Astrocyte (in vitro differentiated cells and primary cell): ENCODE measurements at regions not wholly inside any gene's neighbourhood (a gene's known extent, or its start where the extent isn't known, plus 50 kb on each side); places are given as distances from the start of the nearest gene placed in this dataset.

Experiments
- DNase-seq: peaks from one replicate; pipeline ENCODE4 v3.0.0-alpha.2; 2010; ENCODE audit warnings: low read depth
- FAIRE-seq: peaks from 2 replicates; lab custom pipeline; 2011; peaks lifted over from hg19 to GRCh38; lab: Jason Lieb, UNC
- H2AFZ ChIP-seq: 2 replicates; pipeline ENCODE4 v1.6.0; 2012; ENCODE audit warnings: low read depth, low read length, inconsistent platforms
- H3K27ac ChIP-seq: 2 replicates; pipeline ENCODE4 v1.5.1; 2011; ENCODE audit warnings: low read depth, low read length, inconsistent platforms
- H3K27me3 ChIP-seq: 2 replicates; pipeline ENCODE4 v1.6.0; 2011; ENCODE audit warnings: low read length, inconsistent platforms; ENCODE audit not compliant: insufficient read depth
- H3K36me3 ChIP-seq: 2 replicates; pipeline ENCODE4 v1.5.1; 2011; ENCODE audit warnings: low read length, inconsistent platforms; ENCODE audit not compliant: insufficient read depth
- H3K4me1 ChIP-seq: 2 replicates; pipeline ENCODE4 v1.5.1; 2011; ENCODE audit warnings: low read length, inconsistent platforms; ENCODE audit not compliant: insufficient read depth
- H3K4me2 ChIP-seq: 2 replicates; pipeline ENCODE4 v1.6.0; 2012; ENCODE audit warnings: low read length, inconsistent platforms
- H3K4me3 ChIP-seq: 2 replicates; pipeline ENCODE4 v1.5.1; 2011; ENCODE audit warnings: low read depth, mild to moderate bottlenecking, low read length, inconsistent platforms; ENCODE audit not compliant: insufficient read depth
- H3K79me2 ChIP-seq: 2 replicates; pipeline ENCODE4 v1.6.0; 2012; ENCODE audit warnings: mild to moderate bottlenecking, low read length, inconsistent platforms; ENCODE audit not compliant: insufficient read depth
- H3K9ac ChIP-seq: 2 replicates; pipeline ENCODE4 v1.6.0; 2012; ENCODE audit warnings: mild to moderate bottlenecking, low read length, inconsistent platforms
- H3K9me3 ChIP-seq: 2 replicates; pipeline ENCODE4 v1.5.1; 2012; ENCODE audit warnings: low read depth, mild to moderate bottlenecking, low read length, inconsistent platforms; ENCODE audit not compliant: insufficient read depth
- H4K20me1 ChIP-seq: 2 replicates; pipeline ENCODE4 v1.6.0; 2012; ENCODE audit warnings: low read length, inconsistent platforms; ENCODE audit not compliant: insufficient read depth
- H3K27ac Mint-ChIP-seq: one replicate; pipeline ENCODE4 v1.8.0; 2021; ENCODE audit warnings: mild to moderate bottlenecking, mixed read lengths; ENCODE audit not compliant: unreplicated experiment
- H3K27me3 Mint-ChIP-seq: one replicate; pipeline ENCODE4 v1.8.0; 2021; ENCODE audit warnings: low read depth, mixed read lengths; ENCODE audit not compliant: unreplicated experiment
- H3K36me3 Mint-ChIP-seq: one replicate; pipeline ENCODE4 v1.8.0; 2021; ENCODE audit warnings: low read depth, mixed read lengths; ENCODE audit not compliant: unreplicated experiment
- H3K4me1 Mint-ChIP-seq: one replicate; pipeline ENCODE4 v1.8.0; 2021; ENCODE audit warnings: low read depth, mixed read lengths; ENCODE audit not compliant: unreplicated experiment
- H3K4me3 Mint-ChIP-seq: one replicate; pipeline ENCODE4 v1.8.0; 2021; ENCODE audit warnings: mild to moderate bottlenecking, moderate library complexity, mixed read lengths; ENCODE audit not compliant: unreplicated experiment
- H3K9me3 Mint-ChIP-seq: one replicate; pipeline ENCODE4 v1.8.0; 2021; ENCODE audit warnings: mild to moderate bottlenecking, mixed read lengths; ENCODE audit not compliant: unreplicated experiment
- CTCF ChIP-seq: IDR thresholded peaks from 2 replicates; pipeline ENCODE4 v1.5.1; 2011; ENCODE audit warnings: low read depth, mild to moderate bottlenecking, inconsistent platforms, low read length, moderate library complexity; ENCODE audit not compliant: insufficient read depth
- EZH2 ChIP-seq: IDR thresholded peaks from 2 replicates; pipeline ENCODE4 v1.6.1; 2012; ENCODE audit warnings: mild to moderate bottlenecking, low read length, inconsistent platforms; ENCODE audit not compliant: insufficient read depth

GRCh38 chrX:17967888-17968287, 106.8 kb upstream of the RAI2 start:
- Mint-ChIP-seq H3K27me3 (no peaks in the 10 kb centered on the region), H3K27ac (no peak overlapping the region), H3K4me1 (no peaks in the 10 kb centered on the region), H3K4me3 (no peak overlapping the region), H3K9me3 (no peaks in the 10 kb centered on the region), H3K36me3 (no peaks in the 10 kb centered on the region)
- H3K27ac ChIP-seq, result no peak overlapping the region
- no peak for DNase-seq
- no peaks in the 10 kb centered on the region for H3K36me3 ChIP-seq
- H3K4me1 ChIP-seq, result no peaks in the 10 kb centered on the region
- H3K27me3 ChIP-seq, result no peaks in the 10 kb centered on the region
- TF ChIP-seq CTCF (no peak), EZH2 (no peak)
- no peaks in the 10 kb centered on the region for H3K9me3 ChIP-seq
- H4K20me1 ChIP-seq, result no peaks in the 10 kb centered on the region
- H3K4me3 ChIP-seq, result no peak overlapping the region
- FAIRE-seq, result peak; percentile 86
- no peaks in the 10 kb centered on the region for H3K79me2 ChIP-seq
- no peak overlapping the region for H3K9ac ChIP-seq
- H2AFZ ChIP-seq, result no peak overlapping the region
- no peak overlapping the region for H3K4me2 ChIP-seq

GRCh38 chrX:17964871-17965270, 103.8 kb upstream of the RAI2 start:
- H3K4me3 Mint-ChIP-seq, result no peak overlapping the region
- H4K20me1 ChIP-seq, result no peaks in the 10 kb centered on the region
- TF ChIP-seq CTCF, result no peak
- TF ChIP-seq EZH2, result no peak
- no peak overlapping the region for H3K4me2 ChIP-seq
- H3K27me3 ChIP-seq, result no peaks in the 10 kb centered on the region
- no peaks in the 10 kb centered on the region for H3K79me2 ChIP-seq
- no peaks in the 10 kb centered on the region for H3K4me1 Mint-ChIP-seq
- H2AFZ ChIP-seq, result no peak overlapping the region
- H3K27ac Mint-ChIP-seq, result no peak overlapping the region
- no peaks in the 10 kb centered on the region for H3K9me3 ChIP-seq
- H3K27me3 Mint-ChIP-seq, result no peaks in the 10 kb centered on the region
- H3K4me1 ChIP-seq, result no peaks in the 10 kb centered on the region
- no peak overlapping the region for H3K27ac ChIP-seq
- FAIRE-seq (no peak), DNase-seq (no peak)
- no peak overlapping the region for H3K9ac ChIP-seq
- no peak overlapping the region for H3K4me3 ChIP-seq
- H3K9me3 Mint-ChIP-seq, result no peaks in the 10 kb centered on the region
- H3K36me3 ChIP-seq, result no peaks in the 10 kb centered on the region
- H3K36me3 Mint-ChIP-seq, result no peaks in the 10 kb centered on the region

- Histone ChIP-seq H4K20me1 (no peaks in the 10 kb centered on the region), H3K9me3 (no peaks in the 10 kb centered on the region), H3K27me3 (no peaks in the 10 kb centered on the region), H3K27ac (no peak overlapping the region), H3K4me1 (no peaks in the 10 kb centered on the region), H2AFZ (no peak overlapping the region), H3K4me3 (no peak overlapping the region), H3K36me3 (no peaks in the 10 kb centered on the region), H3K79me2 (no peaks in the 10 kb centered on the region), H3K9ac (no peak overlapping the region), H3K4me2 (no peak overlapping the region)
- Mint-ChIP-seq H3K27me3 (no peaks in the 10 kb centered on the region), H3K4me1 (no peaks in the 10 kb centered on the region), H3K9me3 (no peaks in the 10 kb centered on the region), H3K4me3 (no peak overlapping the region), H3K36me3 (no peaks in the 10 kb centered on the region), H3K27ac (no peak overlapping the region)
- FAIRE-seq (peak; percentile 64), DNase-seq (no peak)
- TF ChIP-seq CTCF (no peak), EZH2 (no peak)
These were observed 99.8 kb upstream of the RAI2 start for GRCh38 chrX:17960891-17961290.
